GM23248 (cell line): ENCODE measurements at regions not wholly inside any gene's neighbourhood (a gene's known extent, or its start where the extent isn't known, plus 50 kb on each side); places are given as distances from the start of the nearest gene placed in this dataset.

ENCODE experiments used
- EZH2 ChIP-seq: fragments of 200-600 bp; sonication (generic); IDR thresholded peaks from 2 replicates; pipeline ENCODE4 v1.6.1; 2018; ENCODE audit warnings: antibody characterized with exemption, mild to moderate bottlenecking; ENCODE audit not compliant: insufficient read depth, poor library complexity, severe bottlenecking
- EZH2phosphoT487 ChIP-seq: fragments of 200-600 bp; sonication (generic); IDR thresholded peaks from 2 replicates; pipeline ENCODE4 v1.6.1; 2018; ENCODE audit warnings: antibody characterized with exemption, moderate library complexity, mild to moderate bottlenecking, low read depth; ENCODE audit not compliant: insufficient read depth

DNA sequence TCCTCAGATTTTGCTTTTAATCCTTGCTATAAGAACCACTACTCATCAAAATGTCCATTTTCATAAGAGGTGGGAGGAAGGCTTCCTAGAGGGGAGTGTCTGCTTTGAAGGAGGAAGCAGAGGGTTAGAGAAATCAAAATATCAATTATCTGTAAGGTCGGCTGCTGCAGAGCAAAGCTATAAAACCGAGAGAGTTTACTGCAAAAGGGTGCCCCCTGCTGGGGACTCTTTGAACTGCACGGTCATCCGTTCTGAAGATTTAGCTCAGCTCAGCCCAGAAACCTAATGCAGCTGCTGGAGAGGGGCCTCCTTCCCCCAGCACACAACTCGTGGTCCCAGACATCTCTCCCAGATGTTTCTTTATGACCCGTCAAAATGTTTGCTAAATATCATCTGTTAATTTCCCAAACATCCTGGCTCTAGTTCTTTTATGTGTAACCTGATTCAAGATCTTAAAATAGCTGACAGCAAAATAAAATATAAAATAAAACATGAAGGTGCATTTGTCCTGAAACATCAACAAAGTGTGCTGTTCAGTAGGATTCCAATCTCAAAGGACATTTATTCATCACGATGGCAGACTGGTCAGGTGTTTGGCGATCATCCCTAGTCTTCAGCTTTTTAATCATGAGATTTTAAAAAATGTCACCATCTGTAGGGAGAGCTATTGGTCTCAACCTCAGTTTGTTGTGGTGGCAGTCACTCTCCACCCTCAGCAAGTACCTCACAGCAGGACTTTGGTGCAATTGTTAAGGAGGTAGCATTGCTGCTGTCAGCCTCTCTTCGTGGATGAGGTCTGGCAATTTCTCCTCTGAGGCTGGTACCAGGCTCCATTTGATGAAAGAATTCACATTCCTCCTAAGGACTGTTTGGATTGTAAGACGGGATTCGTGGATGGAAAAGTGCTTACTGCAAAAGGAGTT is 185.9 kb downstream of the MTX2 start:
- TF ChIP-seq EZH2phosphoT487 (no peak), EZH2 (no peak)
